HL-60 (cell line): ENCODE measurements at regions not wholly inside any gene's neighbourhood (a gene's known extent, or its start where the extent isn't known, plus 50 kb on each side); places are given as distances from the start of the nearest gene placed in this dataset.

Source experiments
- POLR2AphosphoS5 ChIP-seq: IDR thresholded peaks from 2 replicates; pipeline ENCODE4 v1.6.1; 2012; ENCODE audit warnings: low read depth
- TF ChIP-seq, protein P1 (sequence below): IDR thresholded peaks from one replicate; pipeline ENCODE4 v1.5.1; 2011; ENCODE audit warnings: low read length, control low read depth, inconsistent platforms; ENCODE audit not compliant: insufficient read depth
- TF ChIP-seq, protein P2 (sequence below): IDR thresholded peaks from 2 replicates; pipeline ENCODE4 v1.6.1; 2012; ENCODE audit warnings: low read depth; ENCODE audit not compliant: insufficient replicate concordance

DNA sequence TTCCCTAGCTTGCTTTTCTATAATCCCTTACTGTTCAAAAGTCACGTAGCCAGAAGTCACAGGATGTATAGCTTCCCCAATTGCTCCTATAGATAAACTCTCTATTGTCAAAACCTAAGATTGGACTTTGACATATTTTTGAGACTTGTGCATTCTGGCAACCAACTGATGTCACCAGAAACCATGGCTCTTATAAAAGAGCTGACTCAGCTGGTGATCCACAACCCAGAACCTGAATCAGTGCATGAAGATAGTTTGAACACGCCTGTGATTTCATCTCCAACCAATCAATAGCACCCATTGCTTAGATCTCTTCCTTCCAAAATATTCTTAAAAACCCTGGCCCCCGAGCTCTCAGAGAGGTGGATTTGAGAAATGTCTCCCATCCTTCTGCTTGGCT is 639.9 kb upstream of the PIK3C3 start:
- TF ChIP-seq, protein P1, sequence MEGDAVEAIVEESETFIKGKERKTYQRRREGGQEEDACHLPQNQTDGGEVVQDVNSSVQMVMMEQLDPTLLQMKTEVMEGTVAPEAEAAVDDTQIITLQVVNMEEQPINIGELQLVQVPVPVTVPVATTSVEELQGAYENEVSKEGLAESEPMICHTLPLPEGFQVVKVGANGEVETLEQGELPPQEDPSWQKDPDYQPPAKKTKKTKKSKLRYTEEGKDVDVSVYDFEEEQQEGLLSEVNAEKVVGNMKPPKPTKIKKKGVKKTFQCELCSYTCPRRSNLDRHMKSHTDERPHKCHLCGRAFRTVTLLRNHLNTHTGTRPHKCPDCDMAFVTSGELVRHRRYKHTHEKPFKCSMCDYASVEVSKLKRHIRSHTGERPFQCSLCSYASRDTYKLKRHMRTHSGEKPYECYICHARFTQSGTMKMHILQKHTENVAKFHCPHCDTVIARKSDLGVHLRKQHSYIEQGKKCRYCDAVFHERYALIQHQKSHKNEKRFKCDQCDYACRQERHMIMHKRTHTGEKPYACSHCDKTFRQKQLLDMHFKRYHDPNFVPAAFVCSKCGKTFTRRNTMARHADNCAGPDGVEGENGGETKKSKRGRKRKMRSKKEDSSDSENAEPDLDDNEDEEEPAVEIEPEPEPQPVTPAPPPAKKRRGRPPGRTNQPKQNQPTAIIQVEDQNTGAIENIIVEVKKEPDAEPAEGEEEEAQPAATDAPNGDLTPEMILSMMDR = no peak
- TF ChIP-seq, protein P2, sequence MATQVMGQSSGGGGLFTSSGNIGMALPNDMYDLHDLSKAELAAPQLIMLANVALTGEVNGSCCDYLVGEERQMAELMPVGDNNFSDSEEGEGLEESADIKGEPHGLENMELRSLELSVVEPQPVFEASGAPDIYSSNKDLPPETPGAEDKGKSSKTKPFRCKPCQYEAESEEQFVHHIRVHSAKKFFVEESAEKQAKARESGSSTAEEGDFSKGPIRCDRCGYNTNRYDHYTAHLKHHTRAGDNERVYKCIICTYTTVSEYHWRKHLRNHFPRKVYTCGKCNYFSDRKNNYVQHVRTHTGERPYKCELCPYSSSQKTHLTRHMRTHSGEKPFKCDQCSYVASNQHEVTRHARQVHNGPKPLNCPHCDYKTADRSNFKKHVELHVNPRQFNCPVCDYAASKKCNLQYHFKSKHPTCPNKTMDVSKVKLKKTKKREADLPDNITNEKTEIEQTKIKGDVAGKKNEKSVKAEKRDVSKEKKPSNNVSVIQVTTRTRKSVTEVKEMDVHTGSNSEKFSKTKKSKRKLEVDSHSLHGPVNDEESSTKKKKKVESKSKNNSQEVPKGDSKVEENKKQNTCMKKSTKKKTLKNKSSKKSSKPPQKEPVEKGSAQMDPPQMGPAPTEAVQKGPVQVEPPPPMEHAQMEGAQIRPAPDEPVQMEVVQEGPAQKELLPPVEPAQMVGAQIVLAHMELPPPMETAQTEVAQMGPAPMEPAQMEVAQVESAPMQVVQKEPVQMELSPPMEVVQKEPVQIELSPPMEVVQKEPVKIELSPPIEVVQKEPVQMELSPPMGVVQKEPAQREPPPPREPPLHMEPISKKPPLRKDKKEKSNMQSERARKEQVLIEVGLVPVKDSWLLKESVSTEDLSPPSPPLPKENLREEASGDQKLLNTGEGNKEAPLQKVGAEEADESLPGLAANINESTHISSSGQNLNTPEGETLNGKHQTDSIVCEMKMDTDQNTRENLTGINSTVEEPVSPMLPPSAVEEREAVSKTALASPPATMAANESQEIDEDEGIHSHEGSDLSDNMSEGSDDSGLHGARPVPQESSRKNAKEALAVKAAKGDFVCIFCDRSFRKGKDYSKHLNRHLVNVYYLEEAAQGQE = no peak
- no peak for TF ChIP-seq POLR2AphosphoS5
